GM21723 (cell line): ENCODE measurements at regions not wholly inside any gene's neighbourhood (a gene's known extent, or its start where the extent isn't known, plus 50 kb on each side); places are given as distances from the start of the nearest gene placed in this dataset.

ENCODE experiments used
- ATAC-seq: cut with Tn5 transposase; IDR thresholded peaks from one replicate; pipeline ENCODE4 v1.9.1; 2021; ENCODE audit warnings: mild to moderate bottlenecking, moderate library complexity; ENCODE audit not compliant: unreplicated experiment

DNA sequence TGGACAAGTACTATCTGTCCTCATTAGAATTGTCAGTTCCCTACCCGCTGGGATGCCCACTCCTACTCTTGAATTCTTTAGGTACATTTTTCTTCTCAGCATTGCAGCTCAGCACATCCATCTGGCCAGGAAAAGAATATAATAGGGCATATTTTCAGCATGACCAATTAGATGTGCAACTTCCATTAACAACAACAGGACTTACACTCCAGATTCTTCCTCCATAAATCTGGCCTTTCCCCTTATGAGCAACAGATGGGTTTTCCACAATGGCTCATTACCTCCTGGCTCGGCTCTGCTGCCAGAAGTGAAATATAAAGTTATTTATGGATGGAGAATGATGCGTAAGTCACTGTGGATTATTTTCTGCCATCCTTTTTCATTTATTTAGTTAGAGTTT is 443.8 kb upstream of the TGFBR2 start:
- ATAC-seq, result no peak

DNA sequence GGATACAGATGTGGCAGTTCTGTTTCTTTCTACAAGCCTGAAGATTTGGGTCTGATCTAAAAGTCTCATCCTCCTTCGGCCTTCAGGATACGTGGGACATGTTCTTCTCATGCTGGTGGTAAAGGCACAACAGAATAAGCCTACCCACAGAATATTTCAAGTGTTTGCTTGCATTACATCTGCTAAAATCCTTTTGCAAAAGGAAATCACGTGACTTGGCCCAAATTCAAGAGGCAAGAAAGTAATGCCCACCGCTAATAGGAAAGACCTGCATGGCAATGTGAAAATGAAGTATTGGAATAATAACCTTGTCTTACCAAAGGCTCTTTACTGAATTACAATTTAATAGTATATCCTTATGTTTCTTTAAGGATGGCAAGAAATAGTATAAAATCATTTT is 439.9 kb upstream of the TGFBR2 start:
- ATAC-seq, result no peak

DNA sequence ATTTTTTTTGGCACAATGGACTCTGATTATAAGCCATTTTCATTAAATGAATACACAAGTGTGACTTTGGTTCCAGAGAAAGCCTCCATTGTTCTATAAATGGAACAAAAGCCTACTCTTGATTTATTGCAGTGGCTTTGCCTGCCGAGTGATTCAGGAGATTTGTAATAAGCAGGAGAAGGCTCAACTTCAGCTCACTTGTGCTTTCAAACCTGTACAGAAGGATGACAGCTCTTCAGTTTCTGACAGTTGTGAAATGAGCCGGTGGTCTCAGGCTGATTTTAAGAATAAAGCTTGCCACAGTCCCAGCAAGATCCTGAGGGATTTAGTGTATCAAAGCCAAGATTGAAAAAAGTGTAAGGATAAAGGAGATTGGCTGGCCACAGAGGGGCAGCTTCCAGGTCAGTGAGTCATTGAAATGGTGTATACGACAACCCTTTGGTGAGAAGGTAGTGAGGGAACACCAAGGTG is 438.8 kb upstream of the TGFBR2 start:
- no peak for ATAC-seq

GRCh38 chr3:30169487-30169886 is 436.9 kb upstream of the TGFBR2 start:
- ATAC-seq, result no peak

- no peak for ATAC-seq
Measured at GRCh38 chr3:30170681-30171438, 435.5 kb upstream of the TGFBR2 start.

DNA sequence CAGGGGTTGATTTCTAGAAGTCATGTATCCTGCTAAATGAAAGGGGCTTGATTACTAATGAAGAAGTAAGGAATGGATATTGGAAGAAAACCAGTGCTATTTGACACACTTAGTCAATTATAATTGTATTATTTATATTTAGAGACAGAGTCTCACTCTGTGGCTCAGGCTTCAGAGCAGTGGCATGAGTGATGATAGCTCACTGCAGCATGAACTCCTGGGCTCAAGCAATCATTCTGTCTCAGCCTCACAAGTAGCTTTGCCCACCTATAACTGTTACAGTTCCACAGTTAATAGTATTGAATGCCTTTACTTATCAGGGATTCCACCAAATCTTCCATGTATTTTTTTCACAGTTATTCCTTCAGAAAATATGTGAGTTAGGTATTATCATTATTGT is 432.0 kb upstream of the TGFBR2 start:
- ATAC-seq, result no peak

GRCh38 chr3:30180310-30181177 is 425.9 kb upstream of the TGFBR2 start:
- ATAC-seq, result no peak

DNA sequence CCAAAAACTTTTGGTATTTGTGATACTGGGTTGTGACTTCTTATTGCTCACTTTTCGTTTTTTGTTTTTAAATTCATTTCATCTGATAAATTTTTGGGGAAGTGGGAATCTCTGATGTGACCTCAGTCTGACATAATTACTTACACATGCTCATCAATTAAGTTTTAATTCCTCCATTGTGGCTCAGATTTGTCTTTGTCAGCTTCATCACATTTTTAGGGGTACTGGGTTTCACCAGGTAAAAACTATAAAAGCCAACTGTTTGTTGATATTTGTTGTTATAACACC is 425.3 kb upstream of the TGFBR2 start:
- ATAC-seq, result no peak

DNA sequence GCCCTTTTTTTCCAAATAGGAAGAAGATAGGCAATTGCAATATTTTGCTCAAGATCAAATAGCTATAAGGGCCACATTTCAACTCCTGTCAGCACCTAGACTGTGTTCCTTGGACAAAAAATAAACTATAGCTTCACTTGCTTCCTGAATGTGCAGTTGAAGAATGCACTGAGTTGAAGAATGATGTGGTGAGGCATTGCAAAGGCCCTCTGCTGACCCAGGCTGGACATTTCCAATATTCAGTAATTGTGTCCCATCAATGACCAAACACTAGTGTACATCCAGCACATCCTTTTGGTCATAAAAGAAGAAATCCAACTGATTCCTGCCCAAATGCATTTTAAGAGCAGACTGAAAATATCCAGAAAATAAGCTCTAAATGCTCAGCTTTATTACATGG is 424.8 kb upstream of the TGFBR2 start:
- ATAC-seq, result no peak

DNA sequence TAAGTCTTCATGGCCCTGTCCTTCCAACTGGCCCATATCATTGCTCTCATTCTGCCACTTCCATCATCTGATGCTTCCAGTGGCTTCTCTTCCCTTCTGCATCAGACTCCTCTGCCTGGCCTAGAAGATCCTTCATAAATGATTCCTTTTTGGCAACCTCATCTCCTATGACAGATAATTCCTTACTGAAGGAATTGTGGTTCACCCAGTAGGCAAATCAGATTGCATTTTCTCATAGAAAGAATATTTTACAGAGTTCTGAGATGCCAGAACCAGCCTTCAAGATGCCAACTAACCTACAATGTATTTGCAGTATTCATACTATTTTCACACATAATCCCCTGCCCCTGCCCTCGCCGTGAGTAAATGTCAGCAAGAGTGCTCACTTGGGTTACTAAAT is 423.0 kb upstream of the TGFBR2 start:
- ATAC-seq, result no peak

GRCh38 chr3:30184091-30184810 is 422.1 kb upstream of the TGFBR2 start:
- no peak for ATAC-seq

DNA sequence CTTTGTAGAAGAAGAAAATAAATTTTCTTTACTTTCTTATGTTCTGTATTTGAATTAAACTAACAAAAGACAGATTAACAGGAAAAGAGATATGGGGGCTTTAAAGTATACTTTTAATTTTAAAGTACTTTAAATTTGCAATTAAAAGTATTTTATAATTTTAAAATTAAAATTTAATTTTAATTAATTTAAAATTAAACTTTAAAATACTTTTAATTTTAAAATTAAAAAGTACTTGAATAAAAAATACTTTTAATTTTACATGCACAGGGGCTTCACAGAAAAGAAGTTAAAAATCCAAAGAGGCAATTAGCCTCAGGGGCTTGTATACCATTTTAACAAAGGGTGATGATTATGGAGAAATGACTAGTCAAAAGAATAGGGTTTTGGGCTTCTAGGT is 420.5 kb upstream of the TGFBR2 start:
- no peak for ATAC-seq

DNA sequence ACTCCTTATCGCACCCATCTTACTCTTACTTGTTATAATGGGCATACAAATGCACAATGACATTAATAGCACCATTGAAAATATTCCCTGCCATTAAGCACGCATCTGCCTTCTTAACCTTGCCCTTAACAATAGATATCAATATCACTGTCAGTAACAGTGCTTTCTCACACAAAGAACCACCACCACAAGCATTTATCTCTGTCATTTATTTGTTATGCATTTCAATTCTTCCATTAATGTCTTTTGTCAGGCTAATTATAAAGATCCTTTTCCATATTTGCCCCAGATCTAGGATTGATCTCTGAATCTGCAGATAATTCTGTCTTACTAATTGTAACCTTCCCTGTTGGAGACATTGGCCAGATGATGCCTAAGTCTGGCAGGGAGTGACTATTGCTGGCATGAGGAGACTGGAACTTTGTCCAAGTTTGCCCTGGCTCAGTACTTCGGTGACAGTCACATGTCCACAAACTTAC is 419.6 kb upstream of the TGFBR2 start:
- ATAC-seq, result no peak

DNA sequence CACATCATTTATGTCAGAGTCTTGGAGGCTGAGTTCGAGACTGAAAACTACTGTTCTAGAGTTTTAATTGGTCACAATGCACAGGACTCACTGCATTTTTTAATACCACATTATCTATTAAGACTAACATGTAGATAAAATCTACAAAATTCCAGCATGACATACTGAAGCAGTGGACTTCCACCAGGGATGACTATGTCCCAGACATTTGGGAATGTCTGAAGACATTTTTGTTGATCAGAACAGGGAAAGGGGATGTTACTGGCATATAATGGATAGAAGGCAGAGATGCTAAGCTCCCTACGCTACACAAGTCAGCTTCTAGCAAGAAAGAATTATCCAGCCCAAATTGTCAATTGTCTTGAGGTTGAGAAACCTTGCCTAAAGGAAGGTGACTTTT is 419.0 kb upstream of the TGFBR2 start:
- ATAC-seq, result no peak

DNA sequence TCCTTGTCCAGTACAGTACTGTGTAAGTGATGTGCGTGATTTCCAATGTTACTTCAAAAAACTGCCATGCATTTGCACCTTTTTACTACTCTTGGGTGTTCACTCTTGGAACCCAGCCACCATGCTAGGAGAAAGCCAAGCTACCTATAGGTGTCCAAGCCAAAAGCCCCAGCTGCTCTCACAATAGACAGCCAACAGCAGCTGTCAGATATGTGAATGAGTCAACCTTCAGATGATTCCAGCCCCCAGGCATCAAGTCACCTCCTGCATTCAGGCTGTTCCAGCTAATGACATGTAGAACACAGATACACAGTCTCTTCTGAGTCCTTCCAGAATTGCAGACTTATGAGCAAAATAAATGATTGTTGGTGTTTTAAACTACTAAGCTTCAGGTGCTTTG is 417.7 kb upstream of the TGFBR2 start:
- no peak for ATAC-seq

- no peak for ATAC-seq
Measured at GRCh38 chr3:30189900-30190299, 416.5 kb upstream of the TGFBR2 start.

DNA sequence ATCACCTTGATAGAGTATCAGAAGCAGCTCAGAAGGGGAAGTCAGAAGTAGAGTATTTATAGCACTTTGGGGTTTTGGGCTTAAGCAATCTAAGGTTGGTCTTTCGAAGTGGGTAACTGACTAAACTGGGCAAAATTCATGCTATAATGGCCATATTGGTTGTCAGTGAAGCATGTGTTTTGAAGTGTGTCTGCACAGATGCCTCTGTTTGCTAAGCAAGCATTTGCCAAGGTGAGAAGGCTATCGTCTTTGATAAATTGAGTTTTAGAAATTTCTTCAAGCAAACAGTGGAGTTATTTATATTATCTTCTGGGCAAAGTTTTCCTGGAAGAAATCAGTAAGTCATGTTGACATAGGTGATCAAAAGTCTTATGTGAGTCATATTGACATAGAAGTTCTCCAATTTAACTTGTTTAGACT is 412.8 kb upstream of the TGFBR2 start:
- ATAC-seq, result no peak

DNA sequence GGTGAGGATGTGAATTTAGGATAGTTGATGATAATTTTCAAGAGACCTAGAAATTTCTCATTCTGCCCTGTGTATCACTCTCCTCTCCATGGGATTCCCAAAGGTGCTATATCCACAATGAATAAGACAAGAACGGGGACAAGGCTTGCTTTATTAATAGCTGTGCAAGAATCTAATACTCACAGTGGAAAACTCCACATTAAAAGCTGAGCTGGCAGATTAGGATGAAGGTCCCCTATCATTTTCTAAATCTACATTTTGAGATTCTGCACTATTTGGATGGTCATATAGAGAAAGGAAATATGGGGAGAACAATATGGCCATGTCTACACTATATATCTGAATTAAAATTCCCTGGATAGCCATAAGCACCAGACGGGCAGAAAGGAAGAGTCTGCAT is 411.0 kb upstream of the TGFBR2 start:
- ATAC-seq, result no peak

- no peak for ATAC-seq
Measured at GRCh38 chr3:30198162-30198561, 408.2 kb upstream of the TGFBR2 start.

DNA sequence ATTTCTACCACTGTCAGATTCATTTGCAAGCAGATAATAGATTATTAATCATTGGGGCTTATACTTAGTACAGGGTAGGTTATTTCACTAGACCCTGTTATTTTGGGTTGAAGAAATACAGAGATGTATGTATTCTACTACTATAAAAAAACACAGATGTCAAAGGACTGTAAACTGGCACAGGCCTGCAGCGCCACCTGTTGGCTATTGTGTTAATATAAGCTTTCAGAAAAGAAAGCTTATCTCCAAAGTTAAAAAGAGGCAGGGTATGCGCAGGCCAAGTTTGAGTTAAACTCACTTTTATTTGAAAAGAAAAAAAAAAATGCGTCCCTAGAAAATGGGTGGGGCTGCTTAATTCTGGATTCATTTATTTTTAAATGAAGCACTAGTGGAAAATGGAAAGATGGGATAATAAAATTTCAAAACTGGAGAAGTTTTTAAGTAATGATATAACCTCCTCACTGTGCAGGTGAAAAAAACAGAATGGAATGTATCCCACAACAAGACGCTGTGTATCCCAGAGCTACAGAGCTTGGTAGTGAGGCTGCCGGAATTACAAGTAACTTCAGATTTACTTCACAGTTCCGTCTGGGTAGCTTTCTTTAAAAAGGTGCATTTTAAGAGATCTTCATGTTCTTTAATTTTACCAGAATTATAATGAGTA is 407.2 kb upstream of the TGFBR2 start:
- peak; percentile 83 for ATAC-seq

- ATAC-seq, result no peak
Measured at GRCh38 chr3:30199855-30200254, 406.5 kb upstream of the TGFBR2 start.
